H9 (cell line): ENCODE measurements at regions not wholly inside any gene's neighbourhood (a gene's known extent, or its start where the extent isn't known, plus 50 kb on each side); places are given as distances from the start of the nearest gene placed in this dataset.

Experiments
- DNase-seq: peaks from one replicate; pipeline ENCODE4 v3.0.0-alpha.2; 2017
- H2AFZ ChIP-seq: one replicate; pipeline ENCODE4 v1.6.1; 2013; ENCODE audit warnings: mild to moderate bottlenecking, low read length, control low read depth, moderate library complexity
- H2AK5ac ChIP-seq: 2 replicates; pipeline ENCODE4 v1.6.1; 2013; ENCODE audit warnings: low read length, control low read depth, mixed read lengths; ENCODE audit not compliant: insufficient read length
- H2BK120ac ChIP-seq: one replicate; pipeline ENCODE4 v1.6.1; 2013; ENCODE audit warnings: low read depth, mild to moderate bottlenecking, low read length, control low read depth, inconsistent platforms; ENCODE audit not compliant: poor library complexity, severe bottlenecking
- H2BK12ac ChIP-seq: 2 replicates; pipeline ENCODE4 v1.6.1; 2013; ENCODE audit warnings: low read length, control low read depth, mixed read lengths, low read depth; ENCODE audit not compliant: insufficient read length
- H2BK15ac ChIP-seq: 2 replicates; pipeline ENCODE4 v1.6.1; 2013; ENCODE audit warnings: low read depth, low read length, control low read depth
- H2BK20ac ChIP-seq: one replicate; pipeline ENCODE4 v1.6.1; 2013; ENCODE audit warnings: low read depth, mild to moderate bottlenecking, low read length, control low read depth, inconsistent platforms; ENCODE audit not compliant: poor library complexity, severe bottlenecking
- H2BK5ac ChIP-seq: 2 replicates; pipeline ENCODE4 v1.6.1; 2013; ENCODE audit warnings: low read length, control low read depth, mixed read lengths; ENCODE audit not compliant: insufficient read length
- H3K14ac ChIP-seq: 2 replicates; pipeline ENCODE4 v1.6.1; 2013; ENCODE audit warnings: low read length, control low read depth; ENCODE audit not compliant: insufficient read depth
- H3K18ac ChIP-seq: 2 replicates; pipeline ENCODE4 v1.6.1; 2013; ENCODE audit warnings: low read depth, mild to moderate bottlenecking, mixed read lengths, low read length, control low read depth; ENCODE audit not compliant: insufficient read length
- H3K23ac ChIP-seq: 2 replicates; pipeline ENCODE4 v1.6.1; 2013; ENCODE audit warnings: low read length, control low read depth, mixed read lengths, low read depth; ENCODE audit not compliant: insufficient read length
- H3K23me2 ChIP-seq: 2 replicates; pipeline ENCODE4 v1.6.1; 2013; ENCODE audit warnings: low read depth, mild to moderate bottlenecking, mixed read lengths, low read length, control low read depth; ENCODE audit not compliant: insufficient read length, poor library complexity, severe bottlenecking
- H3K27ac ChIP-seq: 2 replicates; pipeline ENCODE4 v1.5.1; 2013; ENCODE audit warnings: low read length, control low read depth, mixed read lengths, low read depth; ENCODE audit not compliant: insufficient read length
- H3K27me3 ChIP-seq: 2 replicates; pipeline ENCODE4 v1.6.1; 2013; ENCODE audit warnings: low read length, control low read depth, inconsistent platforms; ENCODE audit not compliant: insufficient read depth
- H3K4ac ChIP-seq: 2 replicates; pipeline ENCODE4 v1.6.1; 2013; ENCODE audit warnings: low read depth, mild to moderate bottlenecking, control low read depth, inconsistent platforms, low read length, moderate library complexity
- H3K4me1 ChIP-seq: 2 replicates; pipeline ENCODE4 v1.6.1; 2013; ENCODE audit warnings: low read length, control low read depth, inconsistent platforms; ENCODE audit not compliant: insufficient read depth
- H3K4me2 ChIP-seq: 2 replicates; pipeline ENCODE4 v1.6.1; 2013; ENCODE audit warnings: low read length, control low read depth, mixed read lengths; ENCODE audit not compliant: insufficient read length, insufficient read depth
- H3K56ac ChIP-seq: 2 replicates; pipeline ENCODE4 v1.6.1; 2013; ENCODE audit warnings: low read depth, mild to moderate bottlenecking, mixed read lengths, low read length, control low read depth; ENCODE audit not compliant: insufficient read length
- H3K79me1 ChIP-seq: 2 replicates; pipeline ENCODE4 v1.6.1; 2013; ENCODE audit warnings: low read depth, mild to moderate bottlenecking, moderate library complexity, low read length, control low read depth, inconsistent platforms; ENCODE audit not compliant: insufficient read depth, poor library complexity, severe bottlenecking
- H3K79me2 ChIP-seq: 2 replicates; pipeline ENCODE4 v1.6.1; 2013; ENCODE audit warnings: low read length, control low read depth, inconsistent platforms; ENCODE audit not compliant: insufficient read depth
- H3K9ac ChIP-seq: 2 replicates; pipeline ENCODE4 v1.6.1; 2013; ENCODE audit warnings: low read length, control low read depth, mixed read lengths; ENCODE audit not compliant: insufficient read length; ENCODE audit errors: extremely low read depth
- H3K9me3 ChIP-seq: one replicate; pipeline ENCODE4 v1.6.1; 2013; ENCODE audit warnings: low read depth, low read length, inconsistent platforms; ENCODE audit not compliant: control insufficient read depth
- H3T11ph ChIP-seq: one replicate; pipeline ENCODE4 v1.6.1; 2013; ENCODE audit warnings: mild to moderate bottlenecking, low read length, control low read depth, inconsistent platforms
- H4K20me1 ChIP-seq: one replicate; pipeline ENCODE4 v1.6.1; 2013; ENCODE audit not compliant: control insufficient read depth, insufficient read length, insufficient read depth
- H4K5ac ChIP-seq: 2 replicates; pipeline ENCODE4 v1.6.1; 2013; ENCODE audit warnings: low read depth, mild to moderate bottlenecking, mixed read lengths, low read length, control low read depth; ENCODE audit not compliant: insufficient read length
- H4K8ac ChIP-seq: replicated peaks from 2 replicates; pipeline ENCODE4 v1.6.1; 2013; ENCODE audit warnings: low read length, control low read depth, mixed read lengths, low read depth; ENCODE audit not compliant: insufficient read length
- H4K91ac ChIP-seq: 2 replicates; pipeline ENCODE4 v1.6.1; 2013; ENCODE audit warnings: low read depth, mild to moderate bottlenecking, moderate library complexity, mixed read lengths, low read length, control low read depth; ENCODE audit not compliant: insufficient read length
- H3K27ac Mint-ChIP-seq, 3 experiments: 2 replicates in 2 of 3; 3 replicates in 1 of 3; pipeline ENCODE4 v1.8.0; 2020 to 2021; ENCODE audit warnings: mixed read lengths in 3 of 3, mild to moderate bottlenecking in 1 of 3, moderate library complexity in 1 of 3
- H3K27me3 Mint-ChIP-seq: 2 replicates; pipeline ENCODE4 v1.8.0; 2021; ENCODE audit warnings: low read depth, mild to moderate bottlenecking, moderate library complexity, mixed read lengths
- H3K36me3 Mint-ChIP-seq, 3 experiments: 2 replicates in 2 of 3; 3 replicates in 1 of 3; pipeline ENCODE4 v1.8.0; 2020 to 2021; ENCODE audit warnings: low read depth in 3 of 3, mixed read lengths in 3 of 3; ENCODE audit not compliant: insufficient read depth in 1 of 3
- H3K4me1 Mint-ChIP-seq, 2 experiments: 2 replicates each; pipeline ENCODE4 v1.8.0; 2020; ENCODE audit warnings: mixed read lengths in 2 of 2
- H3K4me3 Mint-ChIP-seq, 2 experiments: 2 replicates in 1 of 2; 3 replicates in 1 of 2; pipeline ENCODE4 v1.8.0; 2020 to 2021; ENCODE audit warnings: mild to moderate bottlenecking in 2 of 2, mixed read lengths in 2 of 2, moderate library complexity in 1 of 2
- H3K9me3 Mint-ChIP-seq, 2 experiments: 2 replicates in 1 of 2; 3 replicates in 1 of 2; pipeline ENCODE4 v1.8.0; 2020; ENCODE audit warnings: mild to moderate bottlenecking in 2 of 2, mixed read lengths in 2 of 2, moderate library complexity in 1 of 2
- WGBS: extraction: QIAGEN DNeasy Blood & Tissue Kit; methylation state at CpG from one replicate; pipeline ENCODE4 v1.1.7; 2013; ENCODE audit warnings: missing lambda C conversion rate, low lambda C conversion rate, mixed read lengths; ENCODE audit not compliant: insufficient read length; ENCODE audit errors: extremely low coverage; 5-methylcytosine and 5-hydroxymethylcytosine counted together
- TF ChIP-seq, protein P1 (sequence below): fragments of 200-600 bp; sonication (generic); conservative IDR thresholded peaks from 3 replicates; pipeline ENCODE4 v1.8.0; 2021; ENCODE audit warnings: antibody characterized with exemption, mild to moderate bottlenecking

DNA sequence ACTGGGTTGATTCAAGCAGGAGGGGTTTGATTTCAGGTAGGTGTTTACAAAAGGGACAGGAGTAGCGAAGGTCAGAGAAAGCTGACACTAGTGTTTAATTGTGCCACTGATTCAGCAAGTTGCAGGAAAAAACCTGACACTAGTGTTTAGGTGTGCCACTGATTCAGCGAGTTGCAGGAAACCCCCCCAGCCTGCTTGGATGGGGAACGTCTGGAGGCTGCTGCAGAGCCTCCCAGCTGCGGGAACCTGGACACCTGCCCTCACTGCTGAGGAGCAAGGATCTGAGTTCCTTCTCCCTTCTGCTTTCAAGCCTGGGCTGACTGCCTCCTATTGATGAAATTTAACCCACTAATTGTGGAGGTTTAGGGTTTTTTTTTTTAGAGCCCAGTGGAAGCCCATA lies 84.2 kb downstream of the AVPR1A start:
- no peak overlapping the region for H2BK5ac ChIP-seq
- no peak overlapping the region for H2BK120ac ChIP-seq
- H3K79me1 ChIP-seq = no peaks in the 10 kb centered on the region
- no peaks in the 10 kb centered on the region for H3K27me3 ChIP-seq
- H2BK20ac ChIP-seq = no peak overlapping the region
- Mint-ChIP-seq H3K9me3 (no peaks in the 10 kb centered on the region; a peak in 1 of 5 replicates), H3K27ac (no peak overlapping the region), H3K4me3 (no peak overlapping the region), H3K27me3 (no peaks in the 10 kb centered on the region), H3K36me3 (no peaks in the 10 kb centered on the region), H3K4me1 (peaks cover 16 to 23% of the 10 kb centered on the region in 2 experiments)
- no peak overlapping the region for H3K4ac ChIP-seq
- no peak overlapping the region for H4K91ac ChIP-seq
- no peaks in the 10 kb centered on the region for H4K20me1 ChIP-seq
- no peaks in the 10 kb centered on the region for H3K23me2 ChIP-seq
- no peak overlapping the region for H3K27ac ChIP-seq
- H3K9ac ChIP-seq = no peak overlapping the region
- H4K5ac ChIP-seq = no peak overlapping the region
- no peak overlapping the region for H3K23ac ChIP-seq
- H4K8ac ChIP-seq = no peak overlapping the region
- H3K4me1 ChIP-seq = 0 out of 2 replicates have a peak, but pooled peaks cover under 1% of the 10 kb centered on the region
- TF ChIP-seq, protein P1, sequence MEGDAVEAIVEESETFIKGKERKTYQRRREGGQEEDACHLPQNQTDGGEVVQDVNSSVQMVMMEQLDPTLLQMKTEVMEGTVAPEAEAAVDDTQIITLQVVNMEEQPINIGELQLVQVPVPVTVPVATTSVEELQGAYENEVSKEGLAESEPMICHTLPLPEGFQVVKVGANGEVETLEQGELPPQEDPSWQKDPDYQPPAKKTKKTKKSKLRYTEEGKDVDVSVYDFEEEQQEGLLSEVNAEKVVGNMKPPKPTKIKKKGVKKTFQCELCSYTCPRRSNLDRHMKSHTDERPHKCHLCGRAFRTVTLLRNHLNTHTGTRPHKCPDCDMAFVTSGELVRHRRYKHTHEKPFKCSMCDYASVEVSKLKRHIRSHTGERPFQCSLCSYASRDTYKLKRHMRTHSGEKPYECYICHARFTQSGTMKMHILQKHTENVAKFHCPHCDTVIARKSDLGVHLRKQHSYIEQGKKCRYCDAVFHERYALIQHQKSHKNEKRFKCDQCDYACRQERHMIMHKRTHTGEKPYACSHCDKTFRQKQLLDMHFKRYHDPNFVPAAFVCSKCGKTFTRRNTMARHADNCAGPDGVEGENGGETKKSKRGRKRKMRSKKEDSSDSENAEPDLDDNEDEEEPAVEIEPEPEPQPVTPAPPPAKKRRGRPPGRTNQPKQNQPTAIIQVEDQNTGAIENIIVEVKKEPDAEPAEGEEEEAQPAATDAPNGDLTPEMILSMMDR = no peak
- H3K9me3 ChIP-seq = no peaks in the 10 kb centered on the region
- no peak overlapping the region for H3K4me2 ChIP-seq
- no peak overlapping the region for H3K14ac ChIP-seq
- H2BK12ac ChIP-seq = no peak overlapping the region
- peak; percentile 48 for DNase-seq
- no peak overlapping the region for H3T11ph ChIP-seq
- H3K56ac ChIP-seq = no peak overlapping the region
- no CpG with 5 or more reads among the region's 4 CpGs for WGBS
- H3K79me2 ChIP-seq = no peaks in the 10 kb centered on the region
- H2AFZ ChIP-seq = no peak overlapping the region
- H2AK5ac ChIP-seq = no peak overlapping the region
- no peak overlapping the region for H2BK15ac ChIP-seq
- H3K18ac ChIP-seq = no peak overlapping the region
